ENCODE measurements at regions not wholly inside any gene's neighbourhood (a gene's known extent, or its start where the extent isn't known, plus 50 kb on each side); places are given as distances from the start of the nearest gene placed in this dataset.

- DNase-seq (ENCODE audit: low read depth in 2 of 2), result no peak
These were observed 59.1 kb upstream of the PPP1R3C start for GRCh38 chr10:91691981-91692380.

DNA sequence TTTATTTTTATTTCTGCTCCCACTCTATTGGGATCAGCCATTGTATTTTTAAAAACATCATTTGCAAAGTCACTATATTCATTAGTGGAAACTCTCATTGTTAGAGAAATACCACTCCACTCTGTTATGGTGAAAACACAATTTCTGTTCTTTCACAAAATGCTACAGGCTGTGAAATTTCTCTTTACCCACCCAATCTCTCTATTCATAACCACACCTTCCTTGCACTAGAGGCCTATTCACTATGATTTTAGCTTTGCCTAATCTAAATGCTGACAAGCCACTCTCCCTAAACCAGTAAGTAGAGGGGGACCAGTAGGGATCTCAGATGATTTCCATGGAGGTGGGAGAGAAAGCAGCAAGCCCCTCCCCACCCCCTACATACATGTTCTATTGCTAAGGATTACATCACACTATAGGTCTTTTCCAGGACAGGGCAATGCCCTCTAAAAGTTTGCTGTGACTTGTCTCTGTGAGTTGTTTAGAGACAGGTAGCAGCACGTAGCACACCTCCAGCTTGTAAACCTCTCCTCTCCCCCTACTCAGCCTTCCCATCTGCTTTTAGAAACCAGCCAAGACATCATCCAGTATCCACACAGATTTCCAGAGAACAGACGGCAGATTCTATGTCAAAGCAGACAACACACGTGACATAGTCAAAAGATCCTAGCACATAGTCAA is 58.3 kb upstream of the PPP1R3C start:
- no peak for DNase-seq (ENCODE audit: low read depth in 2 of 2)

DNA sequence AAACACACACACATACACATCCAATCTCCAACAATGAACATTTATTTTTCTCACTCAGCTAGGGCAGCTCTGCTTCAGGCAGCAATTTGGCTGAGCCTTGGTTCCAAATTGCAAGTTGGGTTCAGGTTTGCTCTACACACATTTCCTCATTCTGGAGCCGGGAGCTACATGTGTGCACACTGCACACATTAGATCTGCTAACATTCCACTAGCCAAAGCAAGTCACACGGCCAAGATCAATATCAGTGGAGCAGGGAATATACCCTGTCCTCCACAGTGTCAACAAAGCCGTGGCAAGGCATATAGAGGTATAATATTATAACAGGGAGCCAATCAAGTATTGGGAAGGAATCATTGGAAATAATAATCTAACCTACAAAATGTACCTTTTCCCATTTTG is 57.5 kb upstream of the PPP1R3C start:
- no peak for DNase-seq (ENCODE audit: low read depth in 2 of 2)

DNA sequence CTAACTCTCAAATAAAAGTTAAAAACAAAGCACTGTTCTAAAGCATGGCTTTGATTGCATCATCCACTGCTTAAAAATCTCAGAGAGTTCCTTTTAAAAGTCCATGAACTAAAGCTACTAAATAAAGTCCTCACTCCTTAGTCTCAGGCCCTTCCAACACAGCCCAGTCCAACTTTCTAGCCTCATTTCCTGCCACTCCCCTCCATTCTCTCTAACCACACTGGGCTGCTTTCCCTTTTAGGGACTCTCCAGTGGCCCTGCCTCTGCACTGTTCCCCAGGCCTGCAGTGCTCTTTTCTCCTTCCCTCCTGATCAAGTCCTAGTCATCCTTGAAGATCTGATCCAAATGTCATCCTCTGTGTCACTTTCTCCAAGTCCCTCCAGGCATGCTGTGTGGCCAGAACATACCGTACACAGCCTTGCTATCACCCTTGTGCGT is 56.9 kb upstream of the PPP1R3C start:
- no peak for DNase-seq (ENCODE audit: low read depth in 2 of 2)

- no peak for DNase-seq (ENCODE audit: low read depth in 2 of 2)
These were observed 52.0 kb upstream of the PPP1R3C start for GRCh38 chr10:91684841-91685240.

GRCh38 chr10:91683975-91684374 is 51.1 kb upstream of the PPP1R3C start:
- DNase-seq (ENCODE audit: low read depth in 2 of 2), result peak; percentile 54 to 64

GRCh38 chr10:91682912-91683311 is 50.0 kb upstream of the PPP1R3C start:
- DNase-seq (ENCODE audit: low read depth in 2 of 2), result no peak

All from fibroblast of skin of left quadriceps (primary cell).